Prostate gland (tissue), 2 donors: ENCODE measurements at regions not wholly inside any gene's neighbourhood (a gene's known extent, or its start where the extent isn't known, plus 50 kb on each side); places are given as distances from the start of the nearest gene placed in this dataset.

Experiments
- DNase-seq: peaks from one replicate; pipeline ENCODE4 v3.0.0-alpha.2; 2019; ENCODE audit warnings: low spot score
- H3K27ac ChIP-seq, 2 donors: fragments of 200-600 bp; sonication (generic); 2 replicates each; pipeline ENCODE4 v1.5.1; 2017 to 2019
- H3K27me3 ChIP-seq: fragments of 200-600 bp; sonication (generic); replicated peaks from 2 replicates; pipeline ENCODE4 v1.5.1; 2019; ENCODE audit not compliant: insufficient read depth
- H3K36me3 ChIP-seq, 2 donors: fragments of 200-600 bp; sonication (generic); 1 replicate in 1 of 2; 2 replicates in 1 of 2; pipeline versions ENCODE4 v1.5.1 to v1.8.1; 2017 to 2019
- H3K4me1 ChIP-seq: fragments of 200-600 bp; sonication (generic); replicated peaks from 2 replicates; pipeline ENCODE4 v1.5.1; 2019
- H3K4me3 ChIP-seq, 2 donors: fragments of 200-600 bp; sonication (generic); 2 replicates each; pipeline ENCODE4 v1.5.1; 2017 to 2019
- H3K9me3 ChIP-seq: fragments of 200-600 bp; sonication (generic); 2 replicates; pipeline ENCODE4 v1.5.1; 2017
- CTCF ChIP-seq, 4 experiments: fragments of 200-600 bp in 2 of 4; fragments of 450-650 bp in 2 of 4; sonication (generic) in 2 of 4; IDR thresholded peaks; 1 replicate in 3 of 4; 2 replicates in 1 of 4; pipeline ENCODE4 v1.5.1; 2016 to 2019; ENCODE audit warnings: antibody characterized with exemption in 4 of 4, mild to moderate bottlenecking in 2 of 4, moderate library complexity in 2 of 4
- POLR2A ChIP-seq: fragments of 450-650 bp; IDR thresholded peaks from one replicate; pipeline ENCODE4 v1.6.1; 2016; ENCODE audit warnings: antibody characterized with exemption, mild to moderate bottlenecking
- POLR2AphosphoS5 ChIP-seq: sonication (generic); formaldehyde crosslinking; IDR thresholded peaks from one replicate; pipeline ENCODE4 v1.6.1; 2017; ENCODE audit warnings: antibody characterized with exemption
- WGBS: methylation state at CpG from one replicate; pipeline ENCODE4 v1.1.5; 2018; 5-methylcytosine and 5-hydroxymethylcytosine counted together
- intact Hi-C: fragments of 100-400 bp; cut with DNase I; formaldehyde crosslinking; loops from one replicate; pipeline ENCODE4 v1.14.2; 2022

GRCh38 chr10:113450046-113450804 is 102.6 kb upstream of the HABP2 start:
- no peak for DNase-seq
- Histone ChIP-seq H3K27ac (no peak overlapping the region), H3K4me3 (no peak overlapping the region), H3K27me3 (no peaks in the 10 kb centered on the region), H3K36me3 (no peaks in the 10 kb centered on the region), H3K9me3 (no peaks in the 10 kb centered on the region), H3K4me1 (no peaks in the 10 kb centered on the region)
- WGBS: 56% methylated on average over 9 of the region's 9 CpGs
- intact Hi-C loops: loop anchor here (5.0 kb wide), 1 partner anchor 63 kb away; no protein-coding TSS in a partner anchor
- TF ChIP-seq POLR2AphosphoS5 (no peak), POLR2A (no peak), CTCF (IDR thresholded peaks at IDR 0.05) (no peak)

- TF ChIP-seq POLR2AphosphoS5 (no peak), POLR2A (no peak), CTCF (IDR thresholded peaks at IDR 0.05) (no peak)
- no peaks in the 10 kb centered on the region for H3K27me3 ChIP-seq
- no peak overlapping the region for H3K4me3 ChIP-seq
- intact Hi-C loops: loop anchor here (5.0 kb wide), 1 partner anchor 64 kb away; no protein-coding TSS in a partner anchor
- DNase-seq: no peak
- no peaks in the 10 kb centered on the region for H3K36me3 ChIP-seq
- 95% methylated on average over 1 of the region's 1 CpG for WGBS
- no peaks in the 10 kb centered on the region for H3K4me1 ChIP-seq
- no peaks in the 10 kb centered on the region for H3K9me3 ChIP-seq
- no peak overlapping the region for H3K27ac ChIP-seq
Measured at GRCh38 chr10:113450906-113451305, 101.9 kb upstream of the HABP2 start.

GRCh38 chr10:113452146-113452845 is 100.6 kb upstream of the HABP2 start:
- intact Hi-C loops: loop anchor here (5.0 kb wide), 1 partner anchor 65 kb away; no protein-coding TSS in a partner anchor
- H3K4me3 ChIP-seq: no peak overlapping the region
- no peak for DNase-seq
- H3K27me3 ChIP-seq: no peaks in the 10 kb centered on the region
- no peak overlapping the region for H3K27ac ChIP-seq
- no peaks in the 10 kb centered on the region for H3K4me1 ChIP-seq
- 57% methylated on average over 5 of the region's 5 CpGs for WGBS
- TF ChIP-seq POLR2AphosphoS5 (no peak), CTCF (IDR thresholded peaks at IDR 0.05) (no peak), POLR2A (no peak)
- H3K9me3 ChIP-seq: no peaks in the 10 kb centered on the region
- no peaks in the 10 kb centered on the region for H3K36me3 ChIP-seq

GRCh38 chr10:113453351-113453750 is 99.5 kb upstream of the HABP2 start:
- intact Hi-C loops: loop anchor here (5.0 kb wide), 1 partner anchor 66 kb away; no protein-coding TSS in a partner anchor
- WGBS: 95% methylated on average over 6 of the region's 6 CpGs

More at GRCh38 chr10:113453351-113453750, 99.5 kb upstream of the HABP2 start:
- no peaks in the 10 kb centered on the region for H3K4me1 ChIP-seq
- no peak overlapping the region for H3K27ac ChIP-seq
- H3K4me3 ChIP-seq: no peak overlapping the region
- no peaks in the 10 kb centered on the region for H3K9me3 ChIP-seq
- H3K36me3 ChIP-seq: no peaks in the 10 kb centered on the region
- DNase-seq: no peak
- H3K27me3 ChIP-seq: no peaks in the 10 kb centered on the region
- TF ChIP-seq POLR2AphosphoS5: no peak
- no peak for TF ChIP-seq CTCF (IDR thresholded peaks at IDR 0.05)
- TF ChIP-seq POLR2A: no peak
